Panc1 (cell line): ENCODE measurements at regions not wholly inside any gene's neighbourhood (a gene's known extent, or its start where the extent isn't known, plus 50 kb on each side); places are given as distances from the start of the nearest gene placed in this dataset.

Experiments used
- ATAC-seq: fragments of 200-7000 bp; cut with Tn5 transposase; 2 replicates; pipeline ENCODE4 v1.9.1; 2020; ENCODE audit warnings: mild to moderate bottlenecking, moderate library complexity
- BruUV-seq: library from RNA; stranded (reverse); fragments of 400-500 nt; replicated peaks from 2 replicates; lab custom pipeline; 2021; lab: Mats Ljungman, UMichigan
- CTCF ChIA-PET: fragments of 300-600 bp; sonication (Branson Sonifier 250); formaldehyde crosslinking; loops from one replicate; lab custom pipeline; 2022; ENCODE audit warnings: antibody characterized with exemption; lab: Charles Lee
- POLR2A ChIA-PET: fragments of 300-600 bp; sonication (Branson Sonifier 250); formaldehyde crosslinking; loops from one replicate; lab custom pipeline; 2022; ENCODE audit warnings: antibody characterized with exemption; lab: Charles Lee
- DNase-seq: peaks from one replicate; pipeline ENCODE4 v3.0.0-alpha.2; 2010; ENCODE audit warnings: low read depth, low spot score
- H3K27ac ChIP-seq: 2 replicates; pipeline ENCODE4 v1.5.1; 2011; ENCODE audit warnings: mild to moderate bottlenecking, low read length, inconsistent platforms
- H3K27me3 ChIP-seq: fragments of 200-500 bp; sonication (Bioruptor generic); 2 replicates; pipeline ENCODE4 v1.6.0; 2014; ENCODE audit warnings: low read length, inconsistent platforms; ENCODE audit not compliant: control insufficient read depth, insufficient read depth
- H3K36me3 ChIP-seq: fragments of 200-500 bp; sonication (Bioruptor generic); 2 replicates; pipeline ENCODE4 v1.5.1; 2014; ENCODE audit warnings: inconsistent platforms, mild to moderate bottlenecking, low read length, moderate library complexity; ENCODE audit not compliant: control insufficient read depth, insufficient read depth
- H3K4me1 ChIP-seq: 2 replicates; pipeline ENCODE4 v1.5.1; 2011; ENCODE audit warnings: inconsistent platforms, mild to moderate bottlenecking, low read length, moderate library complexity; ENCODE audit not compliant: control insufficient read depth, insufficient read depth
- H3K4me3 ChIP-seq, 2 experiments: 2 replicates each; pipeline ENCODE4 v1.5.1; 2011 to 2012; ENCODE audit warnings: low read depth in 2 of 2, low read length in 2 of 2, mild to moderate bottlenecking in 2 of 2, inconsistent platforms in 1 of 2, moderate library complexity in 1 of 2
- H3K9me3 ChIP-seq: fragments of 200-500 bp; sonication (Bioruptor generic); 2 replicates; pipeline ENCODE4 v1.5.1; 2014; ENCODE audit warnings: low read depth, mild to moderate bottlenecking, inconsistent platforms, low read length, moderate library complexity; ENCODE audit not compliant: control insufficient read depth, insufficient read depth
- CTCF ChIP-seq: fragments of 450-650 bp; IDR thresholded peaks from 2 replicates; pipeline ENCODE4 v1.5.1; 2017; ENCODE audit warnings: mild to moderate bottlenecking
- POLR2AphosphoS5 ChIP-seq: IDR thresholded peaks from 2 replicates; pipeline ENCODE4 v1.6.1; 2012; ENCODE audit warnings: mild to moderate bottlenecking, low read depth, low read length, moderate library complexity
- REST ChIP-seq, 2 experiments: IDR thresholded peaks; 2 replicates each; pipeline ENCODE4 v1.6.1; 2011 to 2012; ENCODE audit warnings: low read depth in 2 of 2, control low read depth in 1 of 2, low read length in 1 of 2, mild to moderate bottlenecking in 1 of 2, moderate library complexity in 1 of 2; ENCODE audit not compliant: insufficient read depth in 1 of 2
- SIN3A ChIP-seq: IDR thresholded peaks from 2 replicates; pipeline ENCODE4 v1.6.1; 2012; ENCODE audit warnings: low read depth, mild to moderate bottlenecking, low read length, moderate library complexity, borderline replicate concordance; ENCODE audit not compliant: insufficient read depth
- TCF7L2 ChIP-seq: IDR thresholded peaks from 2 replicates; pipeline ENCODE4 v1.6.1; 2011; ENCODE audit warnings: mild to moderate bottlenecking, low read depth, low read length, inconsistent platforms
- in situ Hi-C: cut with HindIII; loops from 2 replicates; pipeline ENCODE4 v1.10.0; 2016; ENCODE audit warnings: low sequenced_read_pairs, low pct_unique_long_range_greater_than_20kb
- intact Hi-C: fragments of 100-400 bp; cut with micrococcal nuclease; formaldehyde crosslinking; loops from one replicate; pipeline ENCODE4 v1.10.0; 2022; ENCODE audit not compliant: unreplicated experiment

GRCh38 chr3:176796371-176796770, 400.9 kb downstream of the TBL1XR1 start:
- in situ Hi-C loops (no loop called here), intact Hi-C loops (no loop called here)
- ChIA-PET POLR2A (no interaction called here), CTCF (no interaction called here)
- Histone ChIP-seq H3K4me1 (no peaks in the 10 kb centered on the region), H3K36me3 (no peaks in the 10 kb centered on the region), H3K9me3 (no peaks in the 10 kb centered on the region), H3K27ac (no peak overlapping the region), H3K27me3 (no peaks in the 10 kb centered on the region), H3K4me3 (no peak overlapping the region)
- BruUV-seq = no TSS peak
- no peak for TF ChIP-seq POLR2AphosphoS5
- no peak for TF ChIP-seq TCF7L2
- ATAC-seq = no peak
- DNase-seq = no peak

- H3K4me3 ChIP-seq = no peak overlapping the region
- no peaks in the 10 kb centered on the region for H3K9me3 ChIP-seq
- no peak for ATAC-seq
- intact Hi-C loops = no loop called here
- in situ Hi-C loops = no loop called here
- ChIA-PET CTCF (no interaction called here), POLR2A (no interaction called here)
- H3K27me3 ChIP-seq = no peaks in the 10 kb centered on the region
- DNase-seq = no peak
- no TSS peak for BruUV-seq
- no peak overlapping the region for H3K27ac ChIP-seq
- H3K36me3 ChIP-seq = no peaks in the 10 kb centered on the region
- no peak for TF ChIP-seq POLR2AphosphoS5
- TF ChIP-seq SIN3A = no peak
- no peak for TF ChIP-seq REST (IDR thresholded peaks at IDR 0.05; ENCODE audit: insufficient read depth in 1 of 2, low read depth in 2 of 2, low read length in 1 of 2)
- no peak for TF ChIP-seq TCF7L2
- TF ChIP-seq CTCF = no peak
- no peaks in the 10 kb centered on the region for H3K4me1 ChIP-seq
Measured at GRCh38 chr3:176795891-176796290, 401.4 kb downstream of the TBL1XR1 start.

- Histone ChIP-seq H3K9me3 (no peaks in the 10 kb centered on the region), H3K4me3 (no peak overlapping the region), H3K27me3 (no peaks in the 10 kb centered on the region), H3K27ac (no peak overlapping the region), H3K36me3 (no peaks in the 10 kb centered on the region), H3K4me1 (no peaks in the 10 kb centered on the region)
- ChIA-PET CTCF (no interaction called here), POLR2A (no interaction called here)
- TF ChIP-seq SIN3A = no peak
- TF ChIP-seq CTCF = no peak
- TF ChIP-seq TCF7L2 = no peak
- intact Hi-C loops = no loop called here
- in situ Hi-C loops = no loop called here
- ATAC-seq (no peak), DNase-seq (no peak)
- no TSS peak for BruUV-seq
Measured at GRCh38 chr3:176794406-176794805, 402.9 kb downstream of the TBL1XR1 start.
